GM10248 (cell line): ENCODE measurements at regions not wholly inside any gene's neighbourhood (a gene's known extent, or its start where the extent isn't known, plus 50 kb on each side); places are given as distances from the start of the nearest gene placed in this dataset.

Experiments used
- CTCF ChIA-PET: fragments of 300-600 bp; sonication (Branson Sonifier 250); formaldehyde crosslinking; extraction: SDS; loops from one replicate; lab custom pipeline; 2021; ENCODE audit warnings: antibody characterized with exemption; lab: Yijun Ruan, JAX
- POLR2A ChIA-PET: fragments of 350-650 bp; sonication (Branson Sonifier 250); formaldehyde crosslinking; extraction: SDS; loops from one replicate; lab custom pipeline; 2020; ENCODE audit warnings: antibody characterized with exemption; lab: Yijun Ruan, JAX
- DNase-seq: peaks from one replicate; pipeline ENCODE4 v3.0.0; 2012; ENCODE audit errors: extremely low spot score
- TF ChIP-seq, protein P1 (sequence below): IDR thresholded peaks from 2 replicates; pipeline ENCODE4 v1.5.1; 2012; ENCODE audit warnings: mild to moderate bottlenecking, low read depth; ENCODE audit errors: extremely low read depth, missing control alignments, control extremely low read depth

DNA sequence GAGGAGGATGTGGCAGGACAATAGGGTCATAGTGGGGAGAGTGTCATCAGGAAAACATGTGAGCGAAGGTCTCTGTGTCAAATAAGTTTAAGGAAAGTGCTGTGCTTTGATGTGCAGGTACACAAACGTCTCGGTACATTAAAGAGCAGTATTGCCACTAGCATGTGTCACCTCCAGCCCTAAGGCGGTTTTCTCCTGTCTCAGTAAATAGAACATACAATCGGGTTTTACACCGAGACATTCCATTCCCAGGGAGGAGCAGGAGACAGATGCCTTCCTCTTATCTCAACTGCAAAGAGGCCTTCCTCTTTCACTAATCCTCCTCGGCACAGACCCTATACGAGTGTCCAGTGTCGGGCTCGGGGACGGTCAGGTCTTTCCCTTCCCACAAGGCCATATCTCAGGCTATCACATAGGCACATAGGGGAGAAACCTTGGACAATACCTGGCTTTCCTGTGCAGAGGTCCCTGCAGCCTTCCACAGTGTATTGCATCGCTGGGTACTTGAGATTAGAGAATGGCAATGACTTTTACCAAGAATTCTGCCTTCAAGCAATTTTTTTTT is 684.5 kb downstream of the PDHA2 start:
- DNase-seq: no peak
- ChIA-PET POLR2A (no interaction called here), CTCF (no interaction called here)
- TF ChIP-seq, protein P1, sequence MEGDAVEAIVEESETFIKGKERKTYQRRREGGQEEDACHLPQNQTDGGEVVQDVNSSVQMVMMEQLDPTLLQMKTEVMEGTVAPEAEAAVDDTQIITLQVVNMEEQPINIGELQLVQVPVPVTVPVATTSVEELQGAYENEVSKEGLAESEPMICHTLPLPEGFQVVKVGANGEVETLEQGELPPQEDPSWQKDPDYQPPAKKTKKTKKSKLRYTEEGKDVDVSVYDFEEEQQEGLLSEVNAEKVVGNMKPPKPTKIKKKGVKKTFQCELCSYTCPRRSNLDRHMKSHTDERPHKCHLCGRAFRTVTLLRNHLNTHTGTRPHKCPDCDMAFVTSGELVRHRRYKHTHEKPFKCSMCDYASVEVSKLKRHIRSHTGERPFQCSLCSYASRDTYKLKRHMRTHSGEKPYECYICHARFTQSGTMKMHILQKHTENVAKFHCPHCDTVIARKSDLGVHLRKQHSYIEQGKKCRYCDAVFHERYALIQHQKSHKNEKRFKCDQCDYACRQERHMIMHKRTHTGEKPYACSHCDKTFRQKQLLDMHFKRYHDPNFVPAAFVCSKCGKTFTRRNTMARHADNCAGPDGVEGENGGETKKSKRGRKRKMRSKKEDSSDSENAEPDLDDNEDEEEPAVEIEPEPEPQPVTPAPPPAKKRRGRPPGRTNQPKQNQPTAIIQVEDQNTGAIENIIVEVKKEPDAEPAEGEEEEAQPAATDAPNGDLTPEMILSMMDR: no peak

DNA sequence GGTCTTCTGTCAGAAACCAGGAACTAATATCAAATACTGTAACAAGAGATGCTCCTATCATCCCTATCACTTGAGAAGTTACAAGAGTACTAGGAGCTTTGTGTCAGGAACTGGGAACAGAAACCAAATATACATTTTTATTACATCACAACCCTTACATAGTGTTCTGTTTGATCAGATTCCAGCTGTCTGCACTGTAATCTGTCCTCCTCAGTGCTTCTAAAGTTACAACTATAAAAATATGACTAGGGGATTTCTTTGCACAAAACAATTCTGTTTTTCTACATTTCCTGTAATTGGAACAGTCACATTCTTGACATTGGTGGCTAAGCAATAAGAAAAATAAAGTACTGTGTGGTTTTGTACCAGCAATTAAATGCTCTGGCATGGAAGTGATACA is 686.0 kb downstream of the PDHA2 start:
- CTCF ChIA-PET: interaction anchor here (1.1 kb wide), 2 partner anchors 15 to 37 kb away, joined by 3 read pairs; no protein-coding TSS in a partner anchor
- POLR2A ChIA-PET: no interaction called here
- TF ChIP-seq, protein P1: no peak
- no peak for DNase-seq

DNA sequence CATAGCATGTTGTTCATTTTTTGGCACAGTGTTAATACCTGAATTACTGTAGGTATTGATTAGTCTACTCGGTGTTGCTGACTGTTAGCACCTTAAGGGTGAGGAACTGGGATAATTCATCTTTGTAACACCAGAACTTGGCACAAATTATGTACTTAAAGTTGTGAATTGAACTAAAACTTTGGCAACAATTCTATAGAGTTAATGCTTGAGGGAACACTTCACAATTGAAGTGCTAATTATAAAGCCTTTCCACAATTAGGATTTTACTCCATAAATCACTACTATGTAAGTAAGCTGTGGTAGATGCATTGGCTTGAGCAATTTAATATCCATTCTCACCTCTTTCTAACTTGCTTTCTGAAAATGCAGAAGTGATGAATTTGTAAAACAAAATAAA is 686.7 kb downstream of the PDHA2 start:
- POLR2A ChIA-PET: no interaction called here
- no peak for DNase-seq
- TF ChIP-seq, protein P1: no peak
- CTCF ChIA-PET: no interaction called here

DNA sequence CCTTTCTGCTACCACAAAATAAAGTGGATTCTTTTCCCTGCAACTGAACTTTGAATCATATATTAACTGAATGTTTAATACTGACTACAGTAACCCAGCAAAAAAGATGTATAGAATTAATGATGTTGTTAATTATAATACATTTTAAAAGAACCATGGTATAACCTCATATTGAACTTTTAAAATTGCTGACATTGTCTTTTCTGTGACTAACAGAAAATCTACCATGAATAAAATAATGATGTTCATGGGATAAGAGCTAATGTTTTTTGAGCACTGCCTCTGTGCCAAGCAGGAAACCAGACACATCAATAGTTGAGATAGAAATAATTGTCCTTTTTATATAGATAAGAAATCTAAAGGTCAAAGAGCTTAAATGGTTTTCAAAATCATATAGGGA is 691.9 kb downstream of the PDHA2 start:
- ChIA-PET CTCF (interaction anchor here (1.1 kb wide), 1 partner anchor 10 kb away, joined by 3 read pairs; no protein-coding TSS in a partner anchor), POLR2A (no interaction called here)
- no peak for DNase-seq
- TF ChIP-seq, protein P1: no peak

DNA sequence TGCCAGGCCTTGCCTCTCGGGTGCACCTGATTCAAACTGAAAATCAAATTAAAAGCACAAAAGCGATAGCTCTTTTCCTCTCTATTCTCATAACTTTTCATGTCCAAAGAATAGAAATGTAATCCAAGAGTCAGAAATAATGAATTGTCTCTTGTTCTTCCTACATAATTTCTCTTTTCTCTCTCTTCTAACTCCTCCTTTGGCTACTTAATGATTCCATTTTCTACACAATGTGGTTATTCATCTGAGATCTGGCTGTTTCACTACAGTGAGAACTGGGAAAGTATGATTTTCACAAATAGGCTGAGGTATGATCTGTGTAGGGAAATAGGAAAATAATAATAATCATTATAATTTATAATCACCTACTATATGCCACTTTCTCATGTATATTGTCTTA is 703.5 kb downstream of the PDHA2 start:
- TF ChIP-seq, protein P1: no peak
- CTCF ChIA-PET: no interaction called here
- DNase-seq: no peak
- POLR2A ChIA-PET: no interaction called here

DNA sequence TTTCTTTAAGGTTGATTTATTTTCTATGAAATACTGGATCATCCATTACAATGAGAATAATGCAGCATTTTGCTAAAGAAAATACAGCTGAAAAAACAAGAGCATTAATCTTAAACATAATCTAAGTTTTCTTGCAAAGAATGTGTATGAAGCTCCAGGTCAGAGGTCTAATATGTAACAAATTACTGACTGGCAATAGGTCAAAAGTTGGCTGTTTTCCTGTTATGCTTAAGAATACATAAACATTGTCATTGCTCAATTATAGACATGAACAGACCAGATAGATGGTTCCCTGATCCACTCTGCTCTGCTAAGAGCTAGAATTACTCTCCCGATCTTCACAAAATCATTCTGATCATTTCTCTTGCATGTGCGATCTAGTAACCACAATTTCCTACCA is 718.6 kb downstream of the PDHA2 start:
- DNase-seq: no peak
- ChIA-PET CTCF (no interaction called here), POLR2A (no interaction called here)
- TF ChIP-seq, protein P1: no peak
